Body of pancreas (tissue), 4 donors: ENCODE measurements at regions not wholly inside any gene's neighbourhood (a gene's known extent, or its start where the extent isn't known, plus 50 kb on each side); places are given as distances from the start of the nearest gene placed in this dataset.

Source experiments
- ATAC-seq: fragments of 150-250 bp; one replicate; pipeline ENCODE4 v1.9.1; 2016
- DNase-seq, 4 donors: peaks; one replicate each; pipeline ENCODE4 v3.0.0-alpha.2; 2019
- H3K27ac ChIP-seq, 4 donors: fragments of 200-600 bp; sonication (generic); 1 replicate in 3 of 4; 2 replicates in 1 of 4; pipeline versions ENCODE4 v1.5.1 to v1.6.1; 2016 to 2019; ENCODE audit warnings: mild to moderate bottlenecking in 1 of 4, mixed read lengths in 1 of 4, moderate library complexity in 1 of 4
- H3K27me3 ChIP-seq, 2 donors: fragments of 200-600 bp; sonication (generic); one replicate each; pipeline ENCODE4 v1.6.0; 2016; ENCODE audit warnings: mild to moderate bottlenecking in 1 of 2
- H3K36me3 ChIP-seq, 2 donors: fragments of 200-600 bp; sonication (generic); replicated peaks in 1 of 2; 2 replicates each; pipeline ENCODE4 v1.5.1; 2016; ENCODE audit warnings: low read depth in 2 of 2; ENCODE audit not compliant: insufficient read depth in 1 of 2
- H3K4me1 ChIP-seq: fragments of 200-600 bp; sonication (generic); one replicate; pipeline ENCODE4 v1.6.0; 2016
- H3K4me3 ChIP-seq, 2 donors: fragments of 200-600 bp; sonication (generic); 1 replicate in 1 of 2; 2 replicates in 1 of 2; pipeline ENCODE4 v1.5.1; 2016 to 2019
- H3K9me3 ChIP-seq, 3 donors: fragments of 200-600 bp; sonication (generic); 1 replicate in 2 of 3; 2 replicates in 1 of 3; pipeline ENCODE4 v1.5.1; 2016
- POLR2A ChIP-seq, 3 donors: fragments of 450-650 bp; IDR thresholded peaks; one replicate each; pipeline ENCODE4 v1.6.1; 2016; ENCODE audit warnings: antibody characterized with exemption in 3 of 3, mild to moderate bottlenecking in 2 of 3
- WGBS, 2 donors: methylation state at CpG; one replicate each; pipeline ENCODE4 v1.1.5; 2017; 5-methylcytosine and 5-hydroxymethylcytosine counted together
- intact Hi-C: fragments of 100-400 bp; cut with DNase I; formaldehyde crosslinking; loops from one replicate; pipeline ENCODE4 v1.15.1; 2023
- TF ChIP-seq, protein P1 (sequence below), 7 experiments: fragments of 450-650 bp in 4 of 7; fragments of 200-600 bp in 3 of 7; sonication (generic) in 3 of 7; IDR thresholded peaks; one replicate each; pipeline ENCODE4 v1.5.1; 2016 to 2019; ENCODE audit warnings: antibody characterized with exemption in 7 of 7

GRCh38 chr5:142461028-142461590, 136.3 kb upstream of the SPRY4 start:
- Histone ChIP-seq H3K36me3 (no peaks in the 10 kb centered on the region), H3K27ac (no peak overlapping the region), H3K4me1 (no peaks in the 10 kb centered on the region), H3K27me3 (no peaks in the 10 kb centered on the region), H3K9me3 (no peaks in the 10 kb centered on the region), H3K4me3 (no peak overlapping the region)
- no peak for DNase-seq
- no peak for ATAC-seq
- 53 to 54% methylated on average over 5 of the region's 5 CpGs for WGBS, 2 donors
- TF ChIP-seq, protein P1, sequence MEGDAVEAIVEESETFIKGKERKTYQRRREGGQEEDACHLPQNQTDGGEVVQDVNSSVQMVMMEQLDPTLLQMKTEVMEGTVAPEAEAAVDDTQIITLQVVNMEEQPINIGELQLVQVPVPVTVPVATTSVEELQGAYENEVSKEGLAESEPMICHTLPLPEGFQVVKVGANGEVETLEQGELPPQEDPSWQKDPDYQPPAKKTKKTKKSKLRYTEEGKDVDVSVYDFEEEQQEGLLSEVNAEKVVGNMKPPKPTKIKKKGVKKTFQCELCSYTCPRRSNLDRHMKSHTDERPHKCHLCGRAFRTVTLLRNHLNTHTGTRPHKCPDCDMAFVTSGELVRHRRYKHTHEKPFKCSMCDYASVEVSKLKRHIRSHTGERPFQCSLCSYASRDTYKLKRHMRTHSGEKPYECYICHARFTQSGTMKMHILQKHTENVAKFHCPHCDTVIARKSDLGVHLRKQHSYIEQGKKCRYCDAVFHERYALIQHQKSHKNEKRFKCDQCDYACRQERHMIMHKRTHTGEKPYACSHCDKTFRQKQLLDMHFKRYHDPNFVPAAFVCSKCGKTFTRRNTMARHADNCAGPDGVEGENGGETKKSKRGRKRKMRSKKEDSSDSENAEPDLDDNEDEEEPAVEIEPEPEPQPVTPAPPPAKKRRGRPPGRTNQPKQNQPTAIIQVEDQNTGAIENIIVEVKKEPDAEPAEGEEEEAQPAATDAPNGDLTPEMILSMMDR (IDR thresholded peaks at IDR 0.05): no peak
- TF ChIP-seq POLR2A (IDR thresholded peaks at IDR 0.05): no peak
- intact Hi-C loops: no loop called here

DNA sequence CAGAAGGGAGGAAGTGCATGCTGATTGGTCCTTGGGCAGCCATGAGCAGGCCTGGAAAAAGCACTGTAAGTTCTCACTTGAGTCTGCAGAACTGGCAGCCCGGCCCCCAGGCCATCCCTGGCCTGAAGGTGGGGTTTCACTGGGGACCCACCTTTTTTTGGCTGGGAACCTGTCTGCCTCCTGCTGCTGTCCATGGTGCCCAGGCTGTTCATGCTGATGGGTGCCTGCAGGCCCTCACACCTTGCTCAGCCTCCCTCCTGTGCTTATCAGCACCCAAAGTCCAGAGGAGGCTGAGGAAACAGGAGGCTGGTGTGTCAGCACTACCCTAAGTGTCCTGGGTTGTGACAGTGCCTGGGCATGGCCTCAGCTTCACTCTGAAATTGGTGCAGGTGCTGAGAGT, 134.4 kb upstream of the SPRY4 start:
- WGBS, 2 donors: 83% methylated on average over 1 of the region's 1 CpG; no CpG with 5 or more reads in 1 of the 2 donors
- H3K27ac ChIP-seq: no peak overlapping the region
- intact Hi-C loops: no loop called here

DNA sequence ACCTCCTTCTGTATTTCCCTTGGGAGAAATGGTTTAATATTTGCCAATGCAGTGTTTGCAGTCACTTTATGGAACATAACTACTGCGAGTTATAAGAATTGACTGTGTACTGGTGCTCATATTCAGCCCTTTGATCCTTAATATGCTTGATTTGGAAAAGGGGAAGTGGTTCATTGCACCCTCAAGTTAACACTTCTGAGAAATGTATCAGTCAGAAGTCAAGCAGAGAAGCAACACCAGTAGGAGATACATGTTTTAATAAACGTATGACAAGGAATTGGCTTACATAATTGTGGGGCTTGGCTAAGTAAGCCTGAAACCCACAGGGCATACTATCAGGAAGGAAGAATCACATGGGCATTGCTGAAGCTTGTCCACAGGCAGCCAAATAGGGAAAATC, 131.0 kb upstream of the SPRY4 start:
- no peak for ATAC-seq
- Histone ChIP-seq H3K36me3 (no peaks in the 10 kb centered on the region), H3K4me1 (no peaks in the 10 kb centered on the region), H3K27ac (no peak overlapping the region), H3K27me3 (no peaks in the 10 kb centered on the region), H3K4me3 (no peak overlapping the region), H3K9me3 (no peaks in the 10 kb centered on the region)
- WGBS, 2 donors: 28 to 39% methylated on average over 2 of the region's 2 CpGs
- DNase-seq: no peak
- TF ChIP-seq POLR2A (IDR thresholded peaks at IDR 0.05): no peak
- TF ChIP-seq, protein P1 (IDR thresholded peaks at IDR 0.05): no peak
- intact Hi-C loops: no loop called here

More for the DNA sequence above, 134.4 kb upstream of the SPRY4 start:
- H3K36me3 ChIP-seq: no peaks in the 10 kb centered on the region
- no peaks in the 10 kb centered on the region for H3K9me3 ChIP-seq
- ATAC-seq (no peak), DNase-seq (no peak)
- H3K4me1 ChIP-seq: no peaks in the 10 kb centered on the region
- TF ChIP-seq, protein P1 (IDR thresholded peaks at IDR 0.05): no peak
- TF ChIP-seq POLR2A (IDR thresholded peaks at IDR 0.05): no peak
- H3K27me3 ChIP-seq: no peaks in the 10 kb centered on the region
- H3K4me3 ChIP-seq: no peak overlapping the region

DNA sequence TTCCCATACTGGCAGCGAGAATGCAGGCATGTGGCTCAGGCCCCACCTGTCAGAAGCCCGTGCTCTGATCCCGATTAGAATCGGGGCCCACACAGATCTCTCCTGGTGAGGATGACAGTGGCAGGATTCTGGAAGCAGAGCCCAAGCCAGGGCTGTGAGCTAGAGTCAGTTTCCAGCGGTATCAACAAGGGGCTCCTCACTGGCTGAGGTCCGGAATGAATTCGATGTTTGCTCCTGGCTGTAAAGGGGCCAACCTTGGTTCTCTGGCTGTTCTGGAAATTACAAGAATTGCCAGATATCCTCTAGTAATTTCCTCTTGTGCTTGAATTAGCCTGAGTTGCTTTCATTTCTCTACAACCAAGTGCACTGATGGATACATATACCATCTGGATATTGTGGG, 129.1 kb upstream of the SPRY4 start:
- WGBS, 2 donors: 38 to 41% methylated on average over 7 of the region's 7 CpGs
- DNase-seq (no peak), ATAC-seq (no peak)
- no peaks in the 10 kb centered on the region for H3K9me3 ChIP-seq
- no peaks in the 10 kb centered on the region for H3K27me3 ChIP-seq
- H3K27ac ChIP-seq: no peak overlapping the region
- H3K4me1 ChIP-seq: no peaks in the 10 kb centered on the region
- intact Hi-C loops: no loop called here
- no peaks in the 10 kb centered on the region for H3K36me3 ChIP-seq
- TF ChIP-seq POLR2A (IDR thresholded peaks at IDR 0.05): no peak
- TF ChIP-seq, protein P1 (IDR thresholded peaks at IDR 0.05): no peak
- no peak overlapping the region for H3K4me3 ChIP-seq

- Histone ChIP-seq H3K27me3 (no peaks in the 10 kb centered on the region), H3K36me3 (no peaks in the 10 kb centered on the region), H3K27ac (no peak overlapping the region), H3K4me1 (no peaks in the 10 kb centered on the region), H3K9me3 (no peaks in the 10 kb centered on the region), H3K4me3 (no peak overlapping the region)
- intact Hi-C loops: no loop called here
- no peak for DNase-seq
- ATAC-seq: no peak
- TF ChIP-seq, protein P1 (IDR thresholded peaks at IDR 0.05): no peak
- no peak for TF ChIP-seq POLR2A (IDR thresholded peaks at IDR 0.05)
Measured at GRCh38 chr5:142450419-142450818, 125.6 kb upstream of the SPRY4 start.
